HEK293 (cell line): ENCODE measurements at regions not wholly inside any gene's neighbourhood (a gene's known extent, or its start where the extent isn't known, plus 50 kb on each side); places are given as distances from the start of the nearest gene placed in this dataset.

Source experiments
- OSR2 ChIP-seq: fragments of 450-650 bp; formaldehyde crosslinking; IDR thresholded peaks from 2 replicates; pipeline ENCODE4 v1.5.1; 2016; ENCODE audit warnings: missing biosample characterization, missing genetic modification characterization
- PBX3 ChIP-seq: sonication (generic); formaldehyde crosslinking; IDR thresholded peaks from 2 replicates; pipeline ENCODE4 v1.8.1; 2022; ENCODE audit warnings: mild to moderate bottlenecking, moderate library complexity, missing genetic modification reagents
- PRDM10 ChIP-seq: fragments of 450-650 bp; formaldehyde crosslinking; IDR thresholded peaks from 2 replicates; pipeline ENCODE4 v1.5.1; 2016; ENCODE audit warnings: missing biosample characterization, missing genetic modification characterization
- PRDM6 ChIP-seq: fragments of 450-650 bp; formaldehyde crosslinking; IDR thresholded peaks from 2 replicates; pipeline ENCODE4 v1.5.1; 2017; ENCODE audit warnings: missing biosample characterization, missing genetic modification characterization
- ZBTB21 ChIP-seq: fragments of 450-650 bp; formaldehyde crosslinking; IDR thresholded peaks from 2 replicates; pipeline ENCODE4 v1.5.1; 2017; ENCODE audit warnings: missing biosample characterization, missing genetic modification characterization
- ZBTB7A ChIP-seq: fragments of 450-650 bp; formaldehyde crosslinking; IDR thresholded peaks from 2 replicates; pipeline ENCODE4 v1.5.1; 2016; ENCODE audit warnings: low read depth, missing biosample characterization, missing genetic modification characterization
- ZNF211 ChIP-seq: fragments of 450-650 bp; formaldehyde crosslinking; IDR thresholded peaks from 2 replicates; pipeline ENCODE4 v1.5.1; 2016; ENCODE audit warnings: low read depth, missing biosample characterization, missing genetic modification characterization
- ZNF501 ChIP-seq: fragments of 450-650 bp; formaldehyde crosslinking; IDR thresholded peaks from 2 replicates; pipeline ENCODE4 v1.5.1; 2016; ENCODE audit warnings: missing biosample characterization, missing genetic modification characterization
- ZNF561 ChIP-seq: fragments of 450-650 bp; IDR thresholded peaks from 2 replicates; pipeline ENCODE4 v1.5.1; 2018; ENCODE audit warnings: missing biosample characterization, missing genetic modification characterization, borderline replicate concordance
- TF ChIP-seq, protein P1 (sequence below): fragments of 450-650 bp; formaldehyde crosslinking; IDR thresholded peaks from 2 replicates; pipeline ENCODE4 v1.5.1; 2016; ENCODE audit warnings: missing biosample characterization, missing genetic modification characterization
- TF ChIP-seq, protein P2 (sequence below): fragments of 450-650 bp; formaldehyde crosslinking; IDR thresholded peaks from 2 replicates; pipeline ENCODE4 v1.5.1; 2016; ENCODE audit warnings: missing biosample characterization, missing genetic modification characterization

GRCh38 chr1:232579958-232580941 lies 49.7 kb downstream of the SIPA1L2 start:
- TF ChIP-seq, protein P1, sequence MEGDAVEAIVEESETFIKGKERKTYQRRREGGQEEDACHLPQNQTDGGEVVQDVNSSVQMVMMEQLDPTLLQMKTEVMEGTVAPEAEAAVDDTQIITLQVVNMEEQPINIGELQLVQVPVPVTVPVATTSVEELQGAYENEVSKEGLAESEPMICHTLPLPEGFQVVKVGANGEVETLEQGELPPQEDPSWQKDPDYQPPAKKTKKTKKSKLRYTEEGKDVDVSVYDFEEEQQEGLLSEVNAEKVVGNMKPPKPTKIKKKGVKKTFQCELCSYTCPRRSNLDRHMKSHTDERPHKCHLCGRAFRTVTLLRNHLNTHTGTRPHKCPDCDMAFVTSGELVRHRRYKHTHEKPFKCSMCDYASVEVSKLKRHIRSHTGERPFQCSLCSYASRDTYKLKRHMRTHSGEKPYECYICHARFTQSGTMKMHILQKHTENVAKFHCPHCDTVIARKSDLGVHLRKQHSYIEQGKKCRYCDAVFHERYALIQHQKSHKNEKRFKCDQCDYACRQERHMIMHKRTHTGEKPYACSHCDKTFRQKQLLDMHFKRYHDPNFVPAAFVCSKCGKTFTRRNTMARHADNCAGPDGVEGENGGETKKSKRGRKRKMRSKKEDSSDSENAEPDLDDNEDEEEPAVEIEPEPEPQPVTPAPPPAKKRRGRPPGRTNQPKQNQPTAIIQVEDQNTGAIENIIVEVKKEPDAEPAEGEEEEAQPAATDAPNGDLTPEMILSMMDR (tag by site-specific recombination): no peak
- TF ChIP-seq, protein P2, sequence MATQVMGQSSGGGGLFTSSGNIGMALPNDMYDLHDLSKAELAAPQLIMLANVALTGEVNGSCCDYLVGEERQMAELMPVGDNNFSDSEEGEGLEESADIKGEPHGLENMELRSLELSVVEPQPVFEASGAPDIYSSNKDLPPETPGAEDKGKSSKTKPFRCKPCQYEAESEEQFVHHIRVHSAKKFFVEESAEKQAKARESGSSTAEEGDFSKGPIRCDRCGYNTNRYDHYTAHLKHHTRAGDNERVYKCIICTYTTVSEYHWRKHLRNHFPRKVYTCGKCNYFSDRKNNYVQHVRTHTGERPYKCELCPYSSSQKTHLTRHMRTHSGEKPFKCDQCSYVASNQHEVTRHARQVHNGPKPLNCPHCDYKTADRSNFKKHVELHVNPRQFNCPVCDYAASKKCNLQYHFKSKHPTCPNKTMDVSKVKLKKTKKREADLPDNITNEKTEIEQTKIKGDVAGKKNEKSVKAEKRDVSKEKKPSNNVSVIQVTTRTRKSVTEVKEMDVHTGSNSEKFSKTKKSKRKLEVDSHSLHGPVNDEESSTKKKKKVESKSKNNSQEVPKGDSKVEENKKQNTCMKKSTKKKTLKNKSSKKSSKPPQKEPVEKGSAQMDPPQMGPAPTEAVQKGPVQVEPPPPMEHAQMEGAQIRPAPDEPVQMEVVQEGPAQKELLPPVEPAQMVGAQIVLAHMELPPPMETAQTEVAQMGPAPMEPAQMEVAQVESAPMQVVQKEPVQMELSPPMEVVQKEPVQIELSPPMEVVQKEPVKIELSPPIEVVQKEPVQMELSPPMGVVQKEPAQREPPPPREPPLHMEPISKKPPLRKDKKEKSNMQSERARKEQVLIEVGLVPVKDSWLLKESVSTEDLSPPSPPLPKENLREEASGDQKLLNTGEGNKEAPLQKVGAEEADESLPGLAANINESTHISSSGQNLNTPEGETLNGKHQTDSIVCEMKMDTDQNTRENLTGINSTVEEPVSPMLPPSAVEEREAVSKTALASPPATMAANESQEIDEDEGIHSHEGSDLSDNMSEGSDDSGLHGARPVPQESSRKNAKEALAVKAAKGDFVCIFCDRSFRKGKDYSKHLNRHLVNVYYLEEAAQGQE (tag by site-specific recombination): no peak
- TF ChIP-seq ZBTB21 (tag by site-specific recombination): no peak
- no peak for TF ChIP-seq ZBTB7A (tag by site-specific recombination)
- TF ChIP-seq PRDM6 (tag by site-specific recombination): no peak
- no peak for TF ChIP-seq PRDM10 (tag by site-specific recombination)
- no peak for TF ChIP-seq PBX3
- no peak for TF ChIP-seq ZNF561
- TF ChIP-seq ZNF211 (tag by site-specific recombination): no peak
- no peak for TF ChIP-seq ZNF501 (tag by site-specific recombination)
- TF ChIP-seq OSR2 (tag by site-specific recombination): no peak
